NOMO-1 treated with DMSO at 0.1 percent for 48 hours (cell line): ENCODE measurements at regions not wholly inside any gene's neighbourhood (a gene's known extent, or its start where the extent isn't known, plus 50 kb on each side); places are given as distances from the start of the nearest gene placed in this dataset.
"Not testable (repeated sequence)": the region's sequence is repeated elsewhere in the genome, so short reads cannot be mapped to it uniquely, and the experiment has no call there.

Source experiments
- DNase-seq: peaks from one replicate; lab custom pipeline; 2025; ENCODE audit not compliant: unreplicated experiment; lab: John Stamatoyannopoulos, UW

DNA sequence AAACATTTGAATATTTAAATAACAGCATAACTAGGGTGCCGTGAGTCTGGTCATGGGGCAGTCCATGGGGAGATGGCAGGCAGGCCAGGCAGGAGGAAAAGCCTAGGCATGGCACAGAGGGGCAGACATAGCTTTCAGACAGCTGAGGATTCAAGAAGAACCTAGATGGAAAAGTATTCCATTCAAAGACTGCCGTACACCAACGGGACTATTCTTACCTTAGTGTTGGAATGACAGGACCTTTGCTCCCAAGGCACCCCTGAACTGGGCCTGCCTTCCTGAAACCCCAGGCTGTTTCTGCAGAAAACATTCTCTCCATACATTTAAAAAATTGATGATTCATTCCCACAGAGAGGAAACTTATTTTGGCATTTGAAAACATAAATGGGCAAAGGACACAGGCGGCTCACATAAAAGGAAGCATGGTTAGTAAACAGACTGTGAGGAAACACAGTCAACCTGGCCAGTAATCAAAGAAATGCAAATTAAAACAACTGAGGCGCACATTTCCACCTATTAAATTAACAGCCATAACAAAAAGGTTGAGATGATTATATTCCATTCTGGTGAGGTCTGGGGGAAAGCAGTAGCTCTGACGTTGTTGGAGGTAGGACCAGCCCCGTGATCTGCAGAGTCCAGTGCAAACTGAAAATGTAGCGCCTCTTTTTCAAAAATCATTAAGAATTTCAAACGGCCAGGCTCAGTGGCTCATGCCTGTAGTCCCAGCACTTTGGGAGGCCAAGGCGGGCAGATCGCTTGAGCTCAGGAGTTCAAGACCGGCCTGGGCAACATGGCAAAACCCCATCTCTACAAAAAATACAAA, 71.3 kb upstream of the SMAD3 start:
- DNase-seq: no peak

DNA sequence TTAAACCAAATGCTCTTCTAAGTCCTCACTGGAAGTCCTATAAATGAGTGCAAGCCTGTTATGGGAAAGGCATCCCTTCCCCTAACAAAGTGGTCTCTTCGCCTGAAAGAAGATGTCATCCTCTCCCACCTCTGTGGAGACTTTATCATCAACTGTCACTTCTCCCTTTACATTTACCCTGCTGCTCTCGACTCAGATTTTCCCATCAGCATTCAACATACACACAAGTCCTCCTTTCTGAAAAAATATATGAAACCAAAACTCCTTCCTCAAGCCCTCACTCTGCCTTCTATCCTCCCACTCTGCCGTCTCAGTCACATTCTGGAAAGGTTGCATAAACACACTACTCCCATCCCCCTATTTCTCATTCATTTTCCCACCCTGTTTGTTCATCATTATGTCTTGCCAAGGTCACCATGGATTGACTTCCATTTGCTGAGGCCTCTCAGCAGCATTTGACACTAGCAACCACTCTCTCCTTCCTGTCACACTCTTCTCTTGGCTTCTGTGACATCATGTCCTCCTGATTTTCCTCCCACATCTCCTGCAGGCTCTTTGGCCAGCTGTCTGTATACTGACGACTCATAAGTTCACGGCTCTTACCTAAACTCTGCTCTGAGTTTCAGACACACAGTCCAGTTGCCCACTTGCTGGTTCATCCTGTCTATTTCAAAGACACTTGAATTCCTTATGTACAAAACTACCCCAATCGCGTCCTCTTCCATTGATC, 70.3 kb upstream of the SMAD3 start:
- no peak for DNase-seq

DNA sequence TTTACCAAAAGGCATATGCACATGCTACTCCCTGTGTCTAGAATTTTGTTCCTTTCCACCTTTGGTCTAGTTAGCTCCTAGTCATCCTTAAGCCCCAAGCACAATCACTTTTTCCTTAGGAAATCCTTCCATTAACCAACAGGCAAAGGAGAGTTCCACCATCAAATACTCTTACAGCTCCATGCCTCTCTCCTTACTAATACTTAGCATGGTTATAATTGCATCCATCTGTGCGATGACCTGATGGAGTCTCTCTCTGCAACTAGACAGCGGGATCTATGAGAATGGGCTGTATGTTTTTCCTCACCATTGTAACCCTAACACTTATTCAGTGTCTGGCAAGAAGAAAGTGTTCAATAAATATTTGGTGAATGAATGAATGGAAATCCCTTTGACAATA, 69.3 kb upstream of the SMAD3 start:
- no peak for DNase-seq

DNA sequence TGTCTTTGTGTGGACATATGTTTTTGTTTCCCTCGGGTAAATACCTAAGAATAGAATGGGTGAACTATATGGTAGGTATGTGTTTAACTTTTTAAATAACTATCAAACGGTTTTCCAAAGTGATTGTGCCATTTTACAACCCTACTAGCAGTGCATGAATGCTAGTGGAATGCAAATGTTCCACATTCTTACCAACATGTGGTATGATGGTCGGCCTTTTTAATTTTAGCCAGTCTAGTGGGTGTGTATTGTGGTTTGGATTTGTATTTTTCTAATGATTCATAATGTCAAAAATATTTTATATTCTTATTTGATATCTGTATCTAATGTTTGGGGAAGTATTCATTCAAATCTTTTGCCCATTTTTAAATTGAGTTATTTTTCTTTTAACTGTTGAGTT, 68.2 kb upstream of the SMAD3 start:
- DNase-seq: no peak

DNA sequence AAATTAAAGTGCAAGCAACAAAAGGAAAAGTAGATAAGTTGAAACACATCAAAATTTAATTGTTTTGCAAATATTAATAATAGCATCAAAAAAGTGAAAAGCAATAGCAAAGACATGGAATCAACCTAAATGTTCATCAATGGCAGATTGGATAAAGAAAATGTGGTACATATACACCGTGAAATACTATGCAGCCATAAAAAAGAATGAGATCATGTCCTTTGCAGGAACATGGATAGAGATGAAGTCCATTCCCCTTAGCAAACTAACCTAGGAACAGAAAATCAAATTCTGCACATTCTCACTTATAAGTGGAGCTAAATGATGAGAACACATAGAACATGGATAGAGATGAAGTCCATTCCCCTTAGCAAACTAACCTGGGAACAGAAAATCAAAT, 67.2 kb upstream of the SMAD3 start:
- DNase-seq: not testable (repeated sequence)

DNA sequence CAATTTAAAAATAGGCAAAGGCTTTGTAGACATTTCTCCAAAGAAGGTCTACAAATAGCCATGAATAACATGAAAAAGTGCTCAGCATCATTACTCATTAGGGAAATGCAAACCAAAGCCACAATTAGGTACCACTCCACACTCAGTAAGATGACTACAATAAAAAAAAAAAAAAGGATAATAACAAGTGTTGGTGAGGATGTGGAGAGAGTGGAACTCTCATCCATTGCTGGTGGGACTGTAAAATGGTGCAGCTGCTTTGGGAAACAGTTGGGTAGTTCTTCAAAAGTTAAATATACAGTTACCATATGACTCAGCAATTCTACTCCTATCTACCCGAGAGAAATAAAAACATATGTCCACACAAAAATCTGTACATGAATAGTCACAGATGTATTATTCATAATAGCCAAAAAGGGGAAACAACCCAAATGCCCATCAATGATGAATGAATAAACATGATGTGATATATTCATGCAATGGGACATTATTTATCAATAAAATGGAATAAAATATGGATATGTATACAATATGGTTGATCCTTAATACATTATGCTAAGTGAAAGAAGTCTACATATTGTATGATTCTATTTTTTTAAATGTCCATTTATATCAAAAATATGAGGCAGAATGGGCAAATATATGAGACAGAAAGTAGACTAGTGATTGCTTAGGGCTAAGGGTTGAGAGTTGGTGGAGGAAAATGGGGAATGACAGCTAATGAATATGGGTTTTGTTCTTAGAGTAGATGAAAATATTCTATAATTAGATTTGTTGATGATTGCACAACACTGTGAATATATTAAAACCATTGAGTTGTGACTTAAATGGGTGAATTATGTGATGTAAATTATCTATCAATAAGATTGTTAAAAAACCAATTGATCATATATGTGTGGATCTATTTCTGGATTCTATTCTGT, 66.1 kb upstream of the SMAD3 start:
- DNase-seq: no peak

DNA sequence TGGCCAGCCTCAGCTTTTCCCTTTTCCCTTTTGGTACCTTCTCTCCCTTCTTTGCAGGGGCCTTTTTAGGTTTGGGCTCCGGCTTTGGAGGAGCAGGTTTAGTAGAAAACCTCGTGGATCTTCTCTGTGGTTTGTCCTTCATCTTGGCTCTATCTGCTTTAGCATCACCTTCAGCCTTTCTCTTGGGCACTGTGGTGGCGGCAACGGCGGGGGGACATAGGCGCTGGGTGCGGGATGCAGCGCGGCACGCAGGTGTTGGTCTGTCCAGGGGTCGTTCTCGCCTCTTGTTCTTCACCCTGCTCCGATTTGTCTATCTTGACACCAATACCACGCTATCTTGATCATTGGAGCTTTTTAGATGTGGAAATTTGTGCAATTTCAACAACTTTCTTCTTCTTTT, 64.5 kb upstream of the SMAD3 start:
- no peak for DNase-seq

DNA sequence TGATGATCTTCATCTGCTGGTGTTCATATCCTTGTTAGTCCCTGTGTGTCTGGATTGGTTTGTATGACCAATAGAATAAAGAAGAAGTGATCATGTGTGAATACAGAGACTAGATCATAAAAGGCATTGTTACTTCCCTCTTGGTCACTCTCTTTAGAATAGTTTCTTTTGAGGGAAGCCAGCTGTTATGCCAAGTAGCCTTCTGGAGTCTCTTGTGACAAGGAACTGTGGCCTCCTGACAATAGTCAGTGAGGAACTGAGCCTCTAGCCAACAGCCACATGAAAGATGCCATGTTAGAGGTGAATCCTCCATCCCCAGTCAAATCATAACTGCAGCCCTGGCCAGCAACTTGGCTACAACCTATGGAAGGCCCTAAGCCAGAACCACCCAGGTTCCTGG, 63.0 kb upstream of the SMAD3 start:
- peak; percentile 12 for DNase-seq

DNA sequence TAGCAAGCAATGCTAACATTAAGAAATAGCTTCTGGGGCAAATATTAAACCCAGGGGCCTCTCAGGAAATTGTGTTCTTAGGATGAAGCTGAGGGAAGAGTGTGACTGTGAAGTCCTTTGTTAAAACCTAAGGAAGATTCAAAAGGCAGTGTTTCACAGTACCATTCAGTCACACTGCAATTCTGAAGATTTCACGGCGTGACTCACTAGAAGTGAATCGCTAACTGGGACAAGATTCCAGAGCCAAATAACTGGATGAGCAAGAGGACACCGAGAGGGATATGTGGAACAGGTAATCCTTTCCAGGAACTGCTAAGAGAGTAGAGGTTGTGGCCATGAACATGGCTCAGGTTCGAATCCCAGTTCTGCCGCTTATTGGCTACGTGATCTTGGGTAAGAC, 61.8 kb upstream of the SMAD3 start:
- DNase-seq: no peak

DNA sequence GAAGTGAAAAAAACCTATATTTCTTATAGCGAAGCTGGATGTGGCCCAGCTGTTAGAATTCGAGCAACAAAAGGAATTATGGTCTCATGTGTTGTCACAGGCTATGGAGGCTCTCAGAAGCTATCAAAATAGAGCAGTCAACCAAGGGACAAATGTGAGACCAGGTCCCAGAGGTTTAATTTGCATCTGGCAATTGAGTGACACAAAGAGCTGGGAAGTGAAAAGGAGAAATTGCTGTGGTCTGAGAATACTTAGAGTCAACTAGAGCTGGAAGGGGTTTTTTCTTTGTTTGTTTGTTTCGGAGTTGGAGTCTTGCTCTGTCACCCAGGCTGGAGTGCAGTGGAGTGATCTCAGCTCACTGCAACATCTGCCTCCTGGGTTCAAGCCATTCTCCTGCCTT, 61.3 kb upstream of the SMAD3 start:
- no peak for DNase-seq

DNA sequence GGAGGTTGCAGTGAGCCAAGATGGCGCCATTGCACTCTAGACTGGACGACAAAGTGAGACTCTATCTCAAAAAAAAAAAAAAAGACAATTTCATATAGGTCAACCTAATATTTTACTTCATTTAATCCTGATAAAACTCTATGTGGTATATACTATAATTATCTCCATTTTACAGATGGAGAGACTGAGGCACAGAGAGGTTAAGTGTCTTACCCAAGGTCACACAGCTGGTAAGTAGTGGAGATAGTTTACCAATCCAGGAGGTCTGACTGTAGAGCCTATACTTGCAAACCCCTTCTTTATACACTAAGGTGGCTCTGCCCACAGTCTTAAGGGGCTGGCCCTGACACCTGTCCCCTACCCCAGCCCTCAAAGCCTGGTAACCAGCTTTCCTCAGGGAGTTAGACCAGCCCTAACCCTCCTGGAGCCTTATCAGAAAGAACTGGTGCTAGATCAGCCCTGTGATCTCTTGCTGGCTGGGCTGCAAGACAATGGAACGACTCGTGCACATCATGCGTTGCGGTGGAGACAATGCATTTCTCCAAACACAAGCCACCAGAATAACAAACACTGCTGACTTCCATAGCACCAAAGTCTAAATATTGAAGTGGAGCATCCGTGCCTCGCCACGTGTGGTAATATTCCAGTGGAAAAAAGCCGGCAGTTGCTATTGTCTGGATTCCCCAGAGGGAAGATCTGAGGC, 60.0 kb upstream of the SMAD3 start:
- DNase-seq: no peak

DNA sequence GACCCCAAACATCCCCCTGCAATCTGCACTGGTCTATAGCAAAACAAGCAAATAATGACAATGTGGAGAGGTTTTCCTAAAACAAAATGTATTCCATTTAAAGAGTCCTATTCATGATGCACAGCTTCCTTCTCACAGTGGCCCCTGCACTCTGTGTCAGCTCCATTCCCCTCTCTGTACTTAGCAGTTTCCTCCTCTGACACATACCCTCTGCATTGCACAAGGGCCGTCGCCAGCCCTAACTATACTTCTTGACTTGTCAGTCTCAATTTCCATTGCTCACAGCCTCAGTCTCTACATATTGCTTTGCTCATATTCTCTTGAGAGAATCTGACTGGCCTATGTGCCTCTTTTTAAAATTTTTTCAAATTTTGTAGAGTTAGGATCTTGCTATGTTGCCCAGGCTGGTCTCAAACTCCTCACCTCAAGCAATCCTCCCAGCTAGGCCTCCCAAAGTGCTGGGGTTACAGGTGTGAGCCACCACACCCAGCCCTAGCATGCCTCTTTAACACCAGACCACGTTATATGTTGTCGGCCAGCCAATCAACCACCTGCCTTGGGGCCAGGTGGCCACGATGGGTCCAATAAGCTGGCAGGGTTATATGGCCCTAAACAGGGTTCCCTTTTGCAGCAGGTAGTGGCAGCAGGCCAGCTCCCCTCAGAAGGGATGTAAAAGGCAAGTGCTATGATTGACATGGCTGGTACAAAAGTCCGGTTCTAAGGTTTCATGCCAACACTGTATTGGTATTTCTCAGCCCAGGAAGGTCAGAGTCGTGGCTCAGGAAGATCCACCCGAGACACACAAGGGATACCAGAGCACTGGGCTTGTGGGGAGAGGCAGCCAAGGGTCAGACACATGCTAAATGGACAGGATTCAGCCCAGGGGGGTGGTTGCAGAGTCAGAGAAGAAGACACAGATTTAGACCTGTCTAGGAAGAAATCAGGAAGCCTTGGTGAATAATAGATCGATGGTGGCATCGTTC, 59.0 kb upstream of the SMAD3 start:
- DNase-seq: peak; percentile 62

DNA sequence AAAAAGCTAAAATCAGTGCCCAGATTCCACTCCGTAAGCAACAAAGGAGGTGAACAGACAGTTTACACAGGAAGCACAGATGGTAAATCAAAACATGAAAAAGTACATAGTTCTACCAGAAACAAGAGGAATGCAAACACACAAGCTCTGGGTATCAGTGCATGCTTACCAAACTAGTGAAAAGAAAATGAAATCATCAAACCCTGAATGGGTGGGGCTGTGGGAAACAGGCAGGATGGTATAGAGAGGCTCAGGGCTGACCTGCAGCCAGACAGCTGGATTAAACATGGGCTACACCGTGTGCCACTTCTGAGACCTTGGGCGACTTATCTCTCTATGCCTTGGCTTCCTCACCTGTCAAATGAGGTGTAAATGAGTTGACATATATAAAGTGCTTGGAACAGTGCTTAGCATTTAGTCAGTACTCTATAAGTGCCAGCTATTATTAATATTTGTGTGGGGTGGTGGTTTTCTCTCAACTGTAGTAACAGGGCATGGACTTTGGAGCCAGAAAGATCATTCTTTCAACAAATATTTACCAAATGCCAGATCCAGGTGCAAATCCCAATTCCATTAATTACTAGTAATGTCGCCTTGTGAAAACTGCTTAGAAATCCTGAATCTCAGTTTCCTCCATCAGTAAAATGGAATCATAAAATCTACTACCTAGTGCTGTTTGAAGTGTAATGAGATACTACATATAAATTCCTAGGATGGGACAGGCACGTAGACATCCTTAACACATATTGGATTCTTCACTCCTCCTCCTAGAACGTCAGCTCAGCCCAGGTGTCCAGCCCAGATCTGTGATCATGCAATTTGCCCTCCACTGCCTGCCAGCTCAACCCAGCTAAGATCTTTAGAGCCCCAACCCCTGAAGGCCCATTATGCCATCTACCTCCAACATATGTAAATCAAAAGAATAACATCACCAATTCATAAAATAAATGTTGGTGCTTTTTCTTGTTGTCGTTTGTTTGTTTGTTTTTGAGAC, 55.5 kb upstream of the SMAD3 start:
- DNase-seq: no peak

DNA sequence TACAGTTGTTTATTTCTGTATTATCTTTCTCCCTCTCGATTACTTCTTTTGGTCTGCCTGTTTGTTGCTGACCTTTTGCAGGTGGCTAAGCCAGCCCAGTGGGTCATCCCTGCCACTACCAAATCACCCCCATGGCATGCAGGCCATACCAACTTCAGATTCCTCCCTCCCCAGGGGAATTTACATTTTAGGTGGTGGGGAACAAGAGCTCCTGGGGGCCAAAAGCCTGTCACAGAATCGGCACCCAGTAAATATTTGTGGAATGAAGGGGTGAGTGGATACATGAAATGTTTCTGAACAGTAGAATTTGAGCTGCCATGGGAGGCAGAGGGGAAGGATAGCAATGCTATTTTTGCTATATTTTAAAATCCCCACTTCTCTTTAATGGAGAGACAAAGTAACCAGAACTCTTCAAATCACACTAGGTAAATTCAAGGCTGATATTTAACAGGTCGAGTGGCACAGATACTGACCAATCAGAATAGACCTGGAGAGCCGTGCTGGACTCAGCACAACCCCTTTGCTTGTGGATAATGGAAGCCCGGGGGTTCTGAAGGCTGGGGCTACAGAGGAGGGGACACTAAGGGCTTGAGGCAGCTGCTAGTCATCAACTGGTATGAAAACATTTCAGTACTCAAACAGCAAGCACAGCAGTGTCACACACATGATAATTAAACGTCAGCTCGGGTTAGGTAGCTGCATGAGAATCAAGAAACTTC, 54.3 kb upstream of the SMAD3 start:
- DNase-seq: no peak

DNA sequence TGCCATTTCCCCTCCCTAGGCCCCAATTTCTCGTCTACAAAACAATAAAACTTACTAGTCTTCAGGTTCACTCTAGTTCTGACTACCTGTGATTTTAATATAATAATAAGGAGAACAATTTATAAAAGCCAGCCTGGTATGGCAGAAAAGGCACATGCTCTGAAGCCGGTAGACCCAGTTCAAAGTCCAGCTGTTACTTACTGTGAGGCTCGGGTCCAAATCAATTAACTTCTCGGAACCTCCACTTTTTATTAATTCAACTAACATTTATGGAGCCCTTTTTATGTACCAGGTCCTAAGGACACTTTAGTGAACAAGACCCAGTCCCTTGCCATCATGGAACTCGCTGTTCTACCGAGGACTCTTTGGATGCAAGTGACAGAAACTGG, 53.8 kb upstream of the SMAD3 start:
- DNase-seq: no peak

DNA sequence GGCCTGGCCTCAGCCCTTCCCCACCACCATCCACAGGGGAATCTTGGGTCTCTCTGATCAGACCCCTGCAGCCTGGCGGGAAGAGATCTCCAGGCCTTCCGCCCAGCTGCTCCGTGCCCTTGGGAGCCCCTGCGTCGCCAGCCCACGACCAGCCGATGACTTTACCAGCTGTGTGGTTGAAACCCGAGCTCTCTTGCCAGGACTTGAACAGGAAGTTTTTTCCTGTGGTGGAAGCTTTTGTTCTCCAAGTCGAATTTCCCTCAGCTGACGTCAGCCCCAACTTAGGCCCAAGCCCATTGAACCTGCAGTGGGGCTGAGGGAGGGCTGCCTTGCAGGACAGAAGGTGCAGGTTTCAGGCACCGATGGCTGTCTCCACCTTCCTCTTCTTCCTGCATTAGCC, 51.7 kb upstream of the SMAD3 start:
- no peak for DNase-seq
